Skeletal muscle satellite cell (primary cell): ENCODE measurements at regions not wholly inside any gene's neighbourhood (a gene's known extent, or its start where the extent isn't known, plus 50 kb on each side); places are given as distances from the start of the nearest gene placed in this dataset.

Experiments
- H3K27me3 ChIP-seq: 2 replicates; pipeline ENCODE4 v1.7.0; 2013; ENCODE audit warnings: low read length; ENCODE audit not compliant: control insufficient read depth, insufficient read depth
- H3K36me3 ChIP-seq: 2 replicates; pipeline ENCODE4 v1.7.0; 2013; ENCODE audit warnings: mild to moderate bottlenecking, control low read depth, low read length; ENCODE audit not compliant: insufficient read depth
- H3K4me1 ChIP-seq: 2 replicates; pipeline ENCODE4 v1.7.0; 2013; ENCODE audit warnings: low read length; ENCODE audit not compliant: control insufficient read depth, insufficient read depth
- H3K4me2 ChIP-seq: 2 replicates; pipeline ENCODE4 v1.7.0; 2013; ENCODE audit warnings: mild to moderate bottlenecking, low read length
- H3K4me3 ChIP-seq: 2 replicates; pipeline ENCODE4 v1.7.0; 2013; ENCODE audit warnings: low read length
- H3K9ac ChIP-seq: 2 replicates; pipeline ENCODE4 v1.7.0; 2013; ENCODE audit warnings: mild to moderate bottlenecking, low read depth, low read length, moderate library complexity
- H3K9me3 ChIP-seq: replicated peaks from 2 replicates; pipeline ENCODE4 v1.7.0; 2013; ENCODE audit warnings: mild to moderate bottlenecking, control low read depth, low read length

- Histone ChIP-seq H3K4me2 (no peak overlapping the region), H3K4me3 (no peak overlapping the region), H3K27me3 (no peaks in the 10 kb centered on the region), H3K4me1 (no peaks in the 10 kb centered on the region), H3K9ac (no peak overlapping the region), H3K36me3 (no peaks in the 10 kb centered on the region), H3K9me3 (no peaks in the 10 kb centered on the region)
These were observed 729.5 kb upstream of the ADGRL2 start for GRCh38 chr1:81071072-81071858.

- H3K9me3 ChIP-seq, result no peaks in the 10 kb centered on the region
- no peaks in the 10 kb centered on the region for H3K4me1 ChIP-seq
- no peak overlapping the region for H3K4me2 ChIP-seq
- H3K9ac ChIP-seq, result no peak overlapping the region
- no peaks in the 10 kb centered on the region for H3K36me3 ChIP-seq
- H3K4me3 ChIP-seq, result no peak overlapping the region
- H3K27me3 ChIP-seq, result no peaks in the 10 kb centered on the region
These were observed 730.9 kb upstream of the ADGRL2 start for GRCh38 chr1:81069856-81070255.

- H3K36me3 ChIP-seq, result no peaks in the 10 kb centered on the region
- H3K9ac ChIP-seq, result no peak overlapping the region
- H3K4me1 ChIP-seq, result no peaks in the 10 kb centered on the region
- H3K27me3 ChIP-seq, result no peaks in the 10 kb centered on the region
- no peak overlapping the region for H3K4me2 ChIP-seq
- H3K9me3 ChIP-seq, result no peaks in the 10 kb centered on the region
- no peak overlapping the region for H3K4me3 ChIP-seq
These were observed 732.0 kb upstream of the ADGRL2 start for GRCh38 chr1:81068726-81069125.

GRCh38 chr1:81053826-81054225 is 746.9 kb upstream of the ADGRL2 start:
- H3K27me3 ChIP-seq, result no peaks in the 10 kb centered on the region
- H3K9ac ChIP-seq, result no peak overlapping the region
- no peaks in the 10 kb centered on the region for H3K36me3 ChIP-seq
- no peaks in the 10 kb centered on the region for H3K4me1 ChIP-seq
- H3K9me3 ChIP-seq, result no peaks in the 10 kb centered on the region
- H3K4me3 ChIP-seq, result no peak overlapping the region
- no peak overlapping the region for H3K4me2 ChIP-seq

- Histone ChIP-seq H3K4me2 (no peak overlapping the region), H3K4me3 (no peak overlapping the region), H3K27me3 (no peaks in the 10 kb centered on the region), H3K36me3 (no peaks in the 10 kb centered on the region), H3K9me3 (no peaks in the 10 kb centered on the region), H3K9ac (no peak overlapping the region), H3K4me1 (no peaks in the 10 kb centered on the region)
These were observed 748.6 kb upstream of the ADGRL2 start for GRCh38 chr1:81052162-81052561.

- no peaks in the 10 kb centered on the region for H3K9me3 ChIP-seq
- no peaks in the 10 kb centered on the region for H3K4me1 ChIP-seq
- H3K4me3 ChIP-seq, result no peak overlapping the region
- H3K4me2 ChIP-seq, result no peak overlapping the region
- no peaks in the 10 kb centered on the region for H3K27me3 ChIP-seq
- H3K36me3 ChIP-seq, result no peaks in the 10 kb centered on the region
- no peak overlapping the region for H3K9ac ChIP-seq
These were observed 750.3 kb upstream of the ADGRL2 start for GRCh38 chr1:81050390-81050789.

- no peaks in the 10 kb centered on the region for H3K36me3 ChIP-seq
- H3K4me1 ChIP-seq, result no peaks in the 10 kb centered on the region
- H3K9ac ChIP-seq, result no peak overlapping the region
- no peak overlapping the region for H3K4me2 ChIP-seq
- H3K4me3 ChIP-seq, result no peak overlapping the region
- H3K9me3 ChIP-seq, result no peaks in the 10 kb centered on the region
- H3K27me3 ChIP-seq, result no peaks in the 10 kb centered on the region
These were observed 756.0 kb upstream of the ADGRL2 start for GRCh38 chr1:81044708-81045107.

- no peaks in the 10 kb centered on the region for H3K27me3 ChIP-seq
- no peak overlapping the region for H3K4me2 ChIP-seq
These were observed 758.5 kb upstream of the ADGRL2 start for GRCh38 chr1:81042225-81042624.

GRCh38 chr1:81034291-81034690 is 766.4 kb upstream of the ADGRL2 start:
- H3K27me3 ChIP-seq, result no peaks in the 10 kb centered on the region
- H3K4me2 ChIP-seq, result no peak overlapping the region
- no peak overlapping the region for H3K4me3 ChIP-seq
- peaks cover 6% of the 10 kb centered on the region for H3K9me3 ChIP-seq
- no peak overlapping the region for H3K9ac ChIP-seq
- no peaks in the 10 kb centered on the region for H3K4me1 ChIP-seq
- H3K36me3 ChIP-seq, result no peaks in the 10 kb centered on the region

More at GRCh38 chr1:81042225-81042624, 758.5 kb upstream of the ADGRL2 start:
- H3K4me1 ChIP-seq, result no peaks in the 10 kb centered on the region
- H3K9ac ChIP-seq, result no peak overlapping the region
- H3K4me3 ChIP-seq, result no peak overlapping the region
- no peaks in the 10 kb centered on the region for H3K9me3 ChIP-seq
- no peaks in the 10 kb centered on the region for H3K36me3 ChIP-seq

- Histone ChIP-seq H3K36me3 (no peaks in the 10 kb centered on the region), H3K4me2 (no peak overlapping the region), H3K27me3 (no peaks in the 10 kb centered on the region)
These were observed 767.7 kb upstream of the ADGRL2 start for GRCh38 chr1:81032973-81033425.

GRCh38 chr1:81032374-81032773 is 768.4 kb upstream of the ADGRL2 start:
- H3K9ac ChIP-seq, result no peak overlapping the region
- H3K9me3 ChIP-seq, result peaks cover 6% of the 10 kb centered on the region
- no peaks in the 10 kb centered on the region for H3K27me3 ChIP-seq
- no peaks in the 10 kb centered on the region for H3K36me3 ChIP-seq
- no peaks in the 10 kb centered on the region for H3K4me1 ChIP-seq
- H3K4me2 ChIP-seq, result no peak overlapping the region
- H3K4me3 ChIP-seq, result no peak overlapping the region

More at GRCh38 chr1:81032973-81033425, 767.7 kb upstream of the ADGRL2 start:
- Histone ChIP-seq H3K9me3 (peaks cover 6% of the 10 kb centered on the region), H3K9ac (no peak overlapping the region), H3K4me1 (no peaks in the 10 kb centered on the region), H3K4me3 (no peak overlapping the region)

- no peak overlapping the region for H3K4me3 ChIP-seq
These were observed 770.3 kb upstream of the ADGRL2 start for GRCh38 chr1:81030441-81030840.

More at GRCh38 chr1:81030441-81030840, 770.3 kb upstream of the ADGRL2 start:
- H3K27me3 ChIP-seq, result no peaks in the 10 kb centered on the region
- no peaks in the 10 kb centered on the region for H3K4me1 ChIP-seq
- H3K4me2 ChIP-seq, result no peak overlapping the region
- H3K36me3 ChIP-seq, result no peaks in the 10 kb centered on the region
- H3K9me3 ChIP-seq, result peaks cover 6% of the 10 kb centered on the region
- H3K9ac ChIP-seq, result no peak overlapping the region
